ENCODE measurements at regions not wholly inside any gene's neighbourhood (a gene's known extent, or its start where the extent isn't known, plus 50 kb on each side); places are given as distances from the start of the nearest gene placed in this dataset.
A peak's percentile ranks its signal among the peaks of the same experiment; 100 is the strongest.

DNA sequence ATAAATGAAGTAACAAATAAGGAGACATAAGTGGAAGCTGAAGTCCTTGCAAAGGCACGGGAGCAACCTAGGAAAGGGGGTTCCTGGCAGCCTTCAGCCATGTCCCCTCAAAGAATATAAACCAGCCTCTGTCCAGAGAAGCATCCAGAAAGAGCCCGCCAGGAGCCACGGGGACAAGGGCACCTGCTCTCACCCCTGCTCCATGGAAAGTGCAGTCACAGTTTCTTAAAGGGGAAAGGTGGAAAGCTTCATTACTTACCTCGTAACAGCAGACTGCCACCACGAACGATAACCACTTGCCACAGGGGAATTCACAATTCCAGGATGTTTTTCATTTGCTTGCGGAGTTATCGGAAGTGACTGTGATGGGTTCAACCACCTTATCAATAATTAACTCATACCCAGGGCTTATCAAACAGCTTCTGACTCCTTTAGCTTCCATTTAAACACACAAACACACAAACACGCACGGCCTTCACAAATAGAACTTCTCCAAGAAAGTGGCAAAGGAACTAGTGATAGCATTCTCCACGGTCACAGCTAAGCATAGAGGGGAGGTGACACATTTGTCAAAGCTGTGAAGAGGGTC lies 134.2 kb upstream of the IGF1R start:
- Histone ChIP-seq H3K27me3 (ENCODE audit: insufficient read depth, low read length) (no peaks in the 10 kb centered on the region), H3K4me3 (replicated peaks in 1 of 2; ENCODE audit: low read depth in 1 of 2, low read length in 2 of 2) (no peak overlapping the region), H3K4me1 (ENCODE audit: control insufficient read depth in 1 of 2, insufficient read depth in 2 of 2, low read length in 2 of 2) (0 out of 4 replicates have a peak, but pooled peaks cover 0 to 2% of the 10 kb centered on the region in 2 experiments), H3K36me3 (ENCODE audit: control insufficient read depth in 1 of 2, insufficient read depth in 2 of 2, low read length in 2 of 2) (no peaks in the 10 kb centered on the region), H3K79me2 (ENCODE audit: insufficient read depth, low read length) (no peaks in the 10 kb centered on the region), H3K9me3 (ENCODE audit: control insufficient read depth in 1 of 2, insufficient read depth in 1 of 2, low read depth in 1 of 2, low read length in 2 of 2) (no peaks in the 10 kb centered on the region), H4K20me1 (ENCODE audit: insufficient read depth) (no peaks in the 10 kb centered on the region), H3K9me2 (ENCODE audit: insufficient read depth) (no peaks in the 10 kb centered on the region), H2AFZ (ENCODE audit: low read depth, low read length, poor library complexity, severe bottlenecking) (no peak overlapping the region), H3K4me2 (ENCODE audit: low read length) (no peak overlapping the region), H3K27ac (ENCODE audit: low read depth, low read length) (no peak overlapping the region), H3K9ac (ENCODE audit: low read length) (no peak overlapping the region)
- TF ChIP-seq POLR2AphosphoS5 (IDR thresholded peaks at IDR 0.05; ENCODE audit: low read depth, low read length) (no peak), CBX3 (IDR thresholded peaks at IDR 0.05; ENCODE audit: low read depth) (no peak), ZNF274 (IDR thresholded peaks at IDR 0.05; ENCODE audit: low read depth, low read length) (no peak), JUND (IDR thresholded peaks at IDR 0.05) (no peak), SIN3A (IDR thresholded peaks at IDR 0.05; ENCODE audit: low read depth) (no peak)
- TF ChIP-seq, protein P1, sequence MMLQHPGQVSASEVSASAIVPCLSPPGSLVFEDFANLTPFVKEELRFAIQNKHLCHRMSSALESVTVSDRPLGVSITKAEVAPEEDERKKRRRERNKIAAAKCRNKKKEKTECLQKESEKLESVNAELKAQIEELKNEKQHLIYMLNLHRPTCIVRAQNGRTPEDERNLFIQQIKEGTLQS (IDR thresholded peaks at IDR 0.05) = no peak
- ChIA-PET CTCF (interaction anchor here (0.9 to 1.3 kb wide), 2 partner anchors 8 to 48 kb away, joined by 3 read pairs; no protein-coding TSS in a partner anchor), POLR2A (no interaction called here), RAD21 (ENCODE audit: low non-redundant PET in 1 of 2, low total read pairs in 2 of 2, uncharacterized antibody in 2 of 2, unreplicated experiment in 2 of 2) (no interaction called here)
- BruUV-seq (replicated peaks) = no TSS peak
- no peak for DNase-seq (ENCODE audit: low read depth, low spot score)
- ATAC-seq = no peak
- intact Hi-C loops (cut with micrococcal nuclease) = loop anchor here (10.0 kb wide), 1 partner anchor 371 kb away; no protein-coding TSS in a partner anchor

- CTCF ChIA-PET = interaction anchor here (0.7 to 2.8 kb wide), 24 partner anchors 9 to 561 kb away, joined by 3 to 25 read pairs (median 3); no protein-coding TSS in a partner anchor
- ATAC-seq (peak; percentile 91), DNase-seq (ENCODE audit: low read depth, low spot score) (peak; percentile 54)
- no TSS peak for BruUV-seq (replicated peaks)
- RAD21 ChIA-PET (ENCODE audit: low non-redundant PET in 1 of 2, low total read pairs in 2 of 2, uncharacterized antibody in 2 of 2, unreplicated experiment in 2 of 2) = interaction anchor here (0.7 to 1.0 kb wide), 2 partner anchors 20 to 332 kb away, joined by 3 to 5 read pairs; no protein-coding TSS in a partner anchor
- H3K36me3 ChIP-seq (ENCODE audit: control insufficient read depth in 1 of 2, insufficient read depth in 2 of 2, low read length in 2 of 2) = no peaks in the 10 kb centered on the region
- TF ChIP-seq ZFX (IDR thresholded peaks at IDR 0.05) (no peak), RAD21 (IDR thresholded peaks at IDR 0.05; ENCODE audit: low read depth) (peak; percentile 74)
- TF ChIP-seq, protein P2, sequence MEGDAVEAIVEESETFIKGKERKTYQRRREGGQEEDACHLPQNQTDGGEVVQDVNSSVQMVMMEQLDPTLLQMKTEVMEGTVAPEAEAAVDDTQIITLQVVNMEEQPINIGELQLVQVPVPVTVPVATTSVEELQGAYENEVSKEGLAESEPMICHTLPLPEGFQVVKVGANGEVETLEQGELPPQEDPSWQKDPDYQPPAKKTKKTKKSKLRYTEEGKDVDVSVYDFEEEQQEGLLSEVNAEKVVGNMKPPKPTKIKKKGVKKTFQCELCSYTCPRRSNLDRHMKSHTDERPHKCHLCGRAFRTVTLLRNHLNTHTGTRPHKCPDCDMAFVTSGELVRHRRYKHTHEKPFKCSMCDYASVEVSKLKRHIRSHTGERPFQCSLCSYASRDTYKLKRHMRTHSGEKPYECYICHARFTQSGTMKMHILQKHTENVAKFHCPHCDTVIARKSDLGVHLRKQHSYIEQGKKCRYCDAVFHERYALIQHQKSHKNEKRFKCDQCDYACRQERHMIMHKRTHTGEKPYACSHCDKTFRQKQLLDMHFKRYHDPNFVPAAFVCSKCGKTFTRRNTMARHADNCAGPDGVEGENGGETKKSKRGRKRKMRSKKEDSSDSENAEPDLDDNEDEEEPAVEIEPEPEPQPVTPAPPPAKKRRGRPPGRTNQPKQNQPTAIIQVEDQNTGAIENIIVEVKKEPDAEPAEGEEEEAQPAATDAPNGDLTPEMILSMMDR (IDR thresholded peaks at IDR 0.05 in 2 of 3, conservative IDR thresholded peaks at IDR 0.05 in 1 of 3; ENCODE audit: borderline replicate concordance in 1 of 3, insufficient read depth in 1 of 3, low read depth in 2 of 3, low read length in 2 of 3) = peak; percentile 67 to 86 (median 69); a peak in 5 of 6 replicates
- 0 out of 4 replicates have a peak, but pooled peaks cover 0 to 2% of the 10 kb centered on the region in 2 experiments for H3K4me1 ChIP-seq (ENCODE audit: control insufficient read depth in 1 of 2, insufficient read depth in 2 of 2, low read length in 2 of 2)
- H4K20me1 ChIP-seq (ENCODE audit: insufficient read depth) = no peaks in the 10 kb centered on the region
- H3K27ac ChIP-seq (ENCODE audit: low read depth, low read length) = no peak overlapping the region
- POLR2A ChIA-PET = no interaction called here
- no peak overlapping the region for H3K9ac ChIP-seq (ENCODE audit: low read length)
- no peaks in the 10 kb centered on the region for H3K9me2 ChIP-seq (ENCODE audit: insufficient read depth)
- H3K27me3 ChIP-seq (ENCODE audit: insufficient read depth, low read length) = no peaks in the 10 kb centered on the region
- intact Hi-C loops (cut with micrococcal nuclease) = loop anchor here (1.0 to 10.0 kb wide), 4 partner anchors 140 to 557 kb away; no protein-coding TSS in a partner anchor
- no peaks in the 10 kb centered on the region for H3K79me2 ChIP-seq (ENCODE audit: insufficient read depth, low read length)
- peak overlapping the region; percentile 87 for H2AFZ ChIP-seq (ENCODE audit: low read depth, low read length, poor library complexity, severe bottlenecking)
- no peak overlapping the region for H3K4me3 ChIP-seq (replicated peaks in 1 of 2; ENCODE audit: low read depth in 1 of 2, low read length in 2 of 2)
- H3K9me3 ChIP-seq (ENCODE audit: control insufficient read depth in 1 of 2, insufficient read depth in 1 of 2, low read depth in 1 of 2, low read length in 2 of 2) = no peaks in the 10 kb centered on the region
- peak overlapping the region; percentile 57 for H3K4me2 ChIP-seq (ENCODE audit: low read length)
Observed at GRCh38 chr15:98518823-98519561, 129.3 kb upstream of the IGF1R start.
